ENCODE measurements at regions not wholly inside any gene's neighbourhood (a gene's known extent, or its start where the extent isn't known, plus 50 kb on each side); places are given as distances from the start of the nearest gene placed in this dataset.

- POLR2A ChIA-PET: no interaction called here
These were observed 118.5 kb downstream of the LYZL1 start for GRCh38 chr10:29407280-29407858.

More at GRCh38 chr10:29407280-29407858, 118.5 kb downstream of the LYZL1 start:
- Mint-ChIP-seq H3K4me1 (peaks cover 30 to 36% (median 34%) of the 10 kb centered on the region in 3 donors), H3K27ac (no peak overlapping the region), H3K27me3 (no peaks in the 10 kb centered on the region), H3K4me3 (peak overlapping the region in 2 of 7 donors; percentile 37 to 100), H3K36me3 (peaks cover 0 to 8% (median 0%) of the 10 kb centered on the region in 3 donors), H3K9me3 (no peaks in the 10 kb centered on the region)
- Histone ChIP-seq H3K4me3 (ENCODE audit: low read length) (no peak overlapping the region), H3K9me3 (ENCODE audit: low read length) (no peaks in the 10 kb centered on the region), H3K36me3 (ENCODE audit: insufficient read depth, low read length) (no peaks in the 10 kb centered on the region), H3K27me3 (ENCODE audit: insufficient read depth, low read length, poor library complexity, severe bottlenecking) (no peaks in the 10 kb centered on the region), H3K4me1 (ENCODE audit: insufficient read depth, low read length) (peaks cover 14% of the 10 kb centered on the region), H3K27ac (ENCODE audit: low read depth, low read length) (no peak overlapping the region)
- DNase-seq: no peak
- CTCF ChIA-PET: interaction anchor here (0.6 to 1.5 kb wide), 3 partner anchors 13 to 31 kb away, joined by 5 to 7 read pairs (median 5); no protein-coding TSS in a partner anchor
